Mucosa of rectum (tissue), 2 donors: ENCODE measurements at regions not wholly inside any gene's neighbourhood (a gene's known extent, or its start where the extent isn't known, plus 50 kb on each side); places are given as distances from the start of the nearest gene placed in this dataset.

Experiments
- H3K27ac ChIP-seq, 2 donors: one replicate each; pipeline ENCODE4 v1.7.0; 2013; ENCODE audit warnings: inconsistent platforms in 2 of 2, low read depth in 2 of 2, low read length in 2 of 2
- H3K27me3 ChIP-seq, 2 donors: one replicate each; pipeline ENCODE4 v1.7.0; 2013; ENCODE audit warnings: low read length in 2 of 2; ENCODE audit not compliant: control insufficient read depth in 2 of 2, insufficient read depth in 2 of 2
- H3K36me3 ChIP-seq, 2 donors: one replicate each; pipeline ENCODE4 v1.7.0; 2013; ENCODE audit warnings: low read length in 2 of 2; ENCODE audit not compliant: control insufficient read depth in 2 of 2, insufficient read depth in 2 of 2
- H3K4me1 ChIP-seq, 2 donors: one replicate each; pipeline ENCODE4 v1.7.0; 2013; ENCODE audit warnings: low read length in 2 of 2, mild to moderate bottlenecking in 1 of 2; ENCODE audit not compliant: control insufficient read depth in 2 of 2, insufficient read depth in 2 of 2
- H3K4me3 ChIP-seq, 2 donors: one replicate each; pipeline ENCODE4 v1.7.0; 2013; ENCODE audit warnings: low read length in 2 of 2
- H3K9ac ChIP-seq, 2 donors: one replicate each; pipeline ENCODE4 v1.7.0; 2013; ENCODE audit warnings: low read length in 2 of 2, low read depth in 1 of 2, mild to moderate bottlenecking in 1 of 2
- H3K9me3 ChIP-seq, 2 donors: one replicate each; pipeline ENCODE4 v1.7.0; 2013; ENCODE audit warnings: low read length in 2 of 2; ENCODE audit not compliant: control insufficient read depth in 2 of 2
- donor health status: healthy.
- donor health status: Normal muscosa, but diverticular disease.

DNA sequence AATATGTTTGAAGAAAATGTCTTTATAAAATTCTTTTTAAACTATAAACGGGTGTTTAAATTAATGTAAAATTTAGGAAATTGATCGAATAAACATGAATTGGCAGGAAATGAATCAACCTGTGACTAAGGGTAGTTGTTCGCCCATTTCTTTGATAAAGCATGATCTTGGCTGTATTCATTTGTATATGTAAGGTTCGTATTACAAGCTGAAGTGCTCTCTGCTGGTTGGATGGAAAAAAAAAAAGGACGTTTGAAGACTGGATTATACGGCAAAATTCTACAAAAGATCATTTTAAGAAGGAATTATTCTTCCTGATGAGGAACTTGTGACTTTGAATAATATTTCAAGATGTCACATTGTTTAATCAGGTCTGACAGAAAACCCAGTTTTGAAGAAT, 185.4 kb upstream of the ANK3 start:
- no peak overlapping the region for H3K9ac ChIP-seq
- H3K27ac ChIP-seq, result no peak overlapping the region
- no peaks in the 10 kb centered on the region for H3K9me3 ChIP-seq
- H3K4me3 ChIP-seq, result no peak overlapping the region
- no peaks in the 10 kb centered on the region for H3K27me3 ChIP-seq
- H3K36me3 ChIP-seq, result no peaks in the 10 kb centered on the region
- H3K4me1 ChIP-seq, result peaks cover 0 to 6% of the 10 kb centered on the region in 2 donors

DNA sequence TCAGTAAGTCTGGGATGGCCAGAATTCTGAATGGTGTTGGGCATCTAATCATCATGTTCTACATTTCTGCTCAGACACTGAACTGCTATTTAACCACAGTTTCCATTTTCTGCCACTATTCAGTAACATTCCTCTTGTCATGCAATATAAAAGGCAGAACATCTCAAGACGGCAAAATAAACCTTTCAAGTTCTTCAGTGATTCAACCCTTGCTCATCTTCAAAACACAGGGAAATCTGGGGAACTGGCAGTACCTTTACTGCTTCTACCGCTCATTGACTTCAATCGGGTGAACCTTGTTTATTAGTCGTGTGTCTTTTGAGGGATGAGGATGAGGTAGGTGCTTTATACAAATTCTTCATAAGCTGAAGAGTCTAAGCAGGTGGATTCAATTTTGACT, 184.7 kb upstream of the ANK3 start:
- Histone ChIP-seq H3K27ac (no peak overlapping the region), H3K27me3 (no peaks in the 10 kb centered on the region), H3K9me3 (no peaks in the 10 kb centered on the region)

DNA sequence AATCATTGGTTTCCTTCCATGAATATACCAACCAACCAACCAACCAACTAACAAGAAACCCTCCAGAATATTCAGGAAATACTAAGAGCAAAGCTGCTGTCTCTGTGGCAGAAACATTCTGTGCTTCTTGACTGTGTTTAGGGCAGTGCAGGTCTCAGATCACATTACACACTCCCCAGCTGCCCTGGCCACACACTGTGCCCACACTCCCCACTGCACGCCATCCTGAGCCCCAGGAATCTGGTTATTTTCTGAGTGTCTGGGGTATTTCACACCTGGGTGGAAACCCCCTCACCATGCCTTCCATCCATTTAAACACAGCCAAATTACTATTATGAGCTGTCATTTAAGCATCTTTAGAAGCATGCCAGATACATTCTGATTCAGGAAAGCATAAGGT, 183.7 kb upstream of the ANK3 start:
- H3K36me3 ChIP-seq, result no peaks in the 10 kb centered on the region
- no peak overlapping the region for H3K4me3 ChIP-seq
- no peaks in the 10 kb centered on the region for H3K27me3 ChIP-seq
- peaks cover 0 to 6% of the 10 kb centered on the region in 2 donors for H3K4me1 ChIP-seq
- H3K27ac ChIP-seq, result no peak overlapping the region
- H3K9ac ChIP-seq, result no peak overlapping the region
- H3K9me3 ChIP-seq, result no peaks in the 10 kb centered on the region

More for the DNA sequence above, 184.7 kb upstream of the ANK3 start:
- no peaks in the 10 kb centered on the region for H3K36me3 ChIP-seq
- no peak overlapping the region for H3K9ac ChIP-seq
- H3K4me1 ChIP-seq, result peaks cover 0 to 6% of the 10 kb centered on the region in 2 donors
- H3K4me3 ChIP-seq, result no peak overlapping the region

DNA sequence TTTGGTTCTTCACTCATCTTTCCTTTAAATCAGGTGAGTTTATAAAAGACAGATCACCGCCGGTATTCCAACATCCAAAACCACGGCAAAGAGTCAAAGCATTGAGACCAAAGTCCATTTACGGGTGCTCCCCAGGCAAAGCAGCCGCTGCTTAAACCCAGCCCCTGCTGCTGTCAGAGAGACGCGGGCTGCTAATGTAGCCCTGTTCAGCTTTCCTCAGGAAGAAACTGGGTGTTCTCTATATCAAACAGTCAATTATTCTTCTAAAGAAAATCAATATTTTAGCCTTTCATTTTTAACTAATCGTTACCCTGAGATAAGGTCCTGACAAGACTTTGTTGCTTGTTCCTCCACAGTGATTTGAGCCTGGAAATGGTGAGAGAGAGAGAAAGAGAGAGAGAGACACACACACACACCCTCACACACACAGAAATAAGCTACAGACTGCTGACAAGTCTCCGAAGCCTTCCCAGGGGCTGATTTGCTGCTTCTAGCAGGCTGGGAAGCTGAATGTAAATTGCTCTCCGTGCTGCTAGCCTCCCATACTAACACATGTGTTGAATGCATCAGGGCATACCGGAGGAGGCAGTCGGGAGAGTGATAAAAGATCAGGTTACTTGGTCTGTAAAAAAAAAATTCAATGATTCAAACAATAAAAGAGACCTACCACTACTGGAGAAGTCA, 183.0 kb upstream of the ANK3 start:
- Histone ChIP-seq H3K27me3 (no peaks in the 10 kb centered on the region), H3K4me3 (peak overlapping the region; percentile 39 to 63), H3K9me3 (peaks cover 0 to 2% of the 10 kb centered on the region in 2 donors), H3K27ac (no peak overlapping the region), H3K36me3 (no peaks in the 10 kb centered on the region), H3K9ac (peak overlapping the region; percentile 2 to 14), H3K4me1 (peaks cover 0 to 6% of the 10 kb centered on the region in 2 donors)

DNA sequence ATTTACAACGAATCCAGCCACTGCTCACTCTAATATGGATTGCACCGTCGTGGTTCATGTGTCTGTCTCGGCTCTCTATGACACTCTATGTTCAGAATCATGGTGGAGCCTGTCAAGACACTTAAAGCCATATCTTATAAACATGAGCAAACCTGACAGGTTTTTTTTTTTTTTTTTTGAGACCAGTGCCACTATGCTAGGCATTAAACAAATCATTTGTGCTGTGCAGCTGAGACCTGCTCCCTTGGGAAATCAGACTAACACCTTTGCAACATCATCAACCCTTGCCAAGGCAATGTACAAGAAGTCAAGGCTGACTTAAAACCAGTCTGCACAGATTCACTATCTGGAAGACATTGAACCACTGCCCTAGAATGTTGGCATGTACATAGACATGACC, 181.2 kb upstream of the ANK3 start:
- Histone ChIP-seq H3K4me1 (peaks cover 0 to 6% of the 10 kb centered on the region in 2 donors), H3K36me3 (no peaks in the 10 kb centered on the region), H3K4me3 (no peak overlapping the region), H3K27ac (no peak overlapping the region), H3K9me3 (peaks cover 3% of the 10 kb centered on the region in 2 donors), H3K27me3 (no peaks in the 10 kb centered on the region), H3K9ac (no peak overlapping the region)

DNA sequence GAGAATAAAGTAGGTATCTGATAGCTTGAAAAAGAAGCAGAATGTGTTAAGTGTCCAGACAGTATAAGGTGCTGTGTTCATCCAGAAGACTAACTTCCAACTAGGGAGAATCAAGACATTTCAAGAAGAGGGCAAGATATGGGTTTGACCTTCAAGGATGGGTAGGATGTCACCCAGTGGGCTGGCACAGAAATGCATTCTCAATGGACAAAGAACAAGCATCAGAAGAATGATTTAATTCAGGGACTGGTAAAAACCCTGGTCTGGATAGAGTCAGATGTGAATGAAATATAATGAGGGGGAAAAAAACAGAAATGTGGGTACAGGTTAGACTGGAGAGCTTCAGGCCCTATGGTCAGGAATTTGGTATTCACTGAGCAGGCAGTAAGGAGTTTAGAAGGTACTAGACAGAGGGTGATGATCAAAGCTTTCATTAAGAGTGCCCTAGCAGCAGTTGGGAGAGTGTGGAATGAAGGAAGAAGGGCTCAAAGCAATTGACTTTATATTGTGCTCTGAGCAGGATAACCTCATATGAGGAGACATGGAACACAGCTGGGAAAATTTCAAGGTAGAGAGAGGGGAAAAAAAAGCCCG, 180.7 kb upstream of the ANK3 start:
- Histone ChIP-seq H3K36me3 (no peaks in the 10 kb centered on the region), H3K4me3 (no peak overlapping the region), H3K9ac (no peak overlapping the region), H3K27me3 (no peaks in the 10 kb centered on the region), H3K27ac (no peak overlapping the region), H3K9me3 (peaks cover 3% of the 10 kb centered on the region in 2 donors), H3K4me1 (peaks cover 0 to 6% of the 10 kb centered on the region in 2 donors)

DNA sequence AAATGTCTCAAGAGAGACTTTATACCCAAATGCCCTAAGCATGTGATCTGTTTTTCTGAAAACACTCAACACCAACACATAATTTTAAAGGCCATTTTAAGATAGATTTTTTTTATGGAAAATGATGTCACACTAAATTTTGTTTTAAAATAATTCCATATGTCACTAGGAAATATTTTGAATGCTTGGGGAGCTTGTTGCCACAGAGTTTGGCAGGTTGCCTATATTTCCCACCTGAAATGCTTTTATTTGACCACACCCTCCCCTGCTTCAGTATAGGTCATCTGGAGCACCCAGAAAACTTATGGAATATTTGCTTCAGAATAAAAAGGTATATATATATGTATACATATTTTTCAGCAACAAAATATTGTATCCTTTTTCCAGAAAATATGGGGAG, 180.0 kb upstream of the ANK3 start:
- Histone ChIP-seq H3K36me3 (no peaks in the 10 kb centered on the region), H3K9ac (no peak overlapping the region), H3K27ac (no peak overlapping the region), H3K4me1 (peaks cover 0 to 6% of the 10 kb centered on the region in 2 donors), H3K27me3 (no peaks in the 10 kb centered on the region), H3K4me3 (no peak overlapping the region), H3K9me3 (peaks cover 3% of the 10 kb centered on the region in 2 donors)

DNA sequence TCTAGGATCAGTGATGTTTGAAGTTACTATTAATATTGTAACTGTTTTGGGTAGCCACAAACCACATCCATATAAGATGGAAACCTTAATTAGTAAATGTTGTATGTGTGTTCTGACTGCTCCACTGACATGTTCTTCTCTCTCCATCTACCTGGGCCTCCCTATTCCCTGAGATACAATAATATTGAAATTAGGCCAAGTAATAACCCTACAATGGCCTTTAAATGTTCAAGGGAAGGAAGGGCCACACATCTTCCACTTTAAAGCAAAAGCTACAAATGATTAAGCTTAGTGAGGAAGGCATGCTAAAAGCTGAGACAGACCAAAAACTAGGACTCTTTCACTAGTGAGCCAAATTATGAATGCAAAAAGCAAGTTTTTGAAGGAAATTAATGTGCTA, 176.4 kb upstream of the ANK3 start:
- H3K27ac ChIP-seq, result no peak overlapping the region
- H3K27me3 ChIP-seq, result no peaks in the 10 kb centered on the region
- peaks cover 3% of the 10 kb centered on the region in 2 donors for H3K9me3 ChIP-seq
- H3K4me1 ChIP-seq, result no peaks in the 10 kb centered on the region
- H3K4me3 ChIP-seq, result no peak overlapping the region
- H3K36me3 ChIP-seq, result no peaks in the 10 kb centered on the region
- H3K9ac ChIP-seq, result no peak overlapping the region

DNA sequence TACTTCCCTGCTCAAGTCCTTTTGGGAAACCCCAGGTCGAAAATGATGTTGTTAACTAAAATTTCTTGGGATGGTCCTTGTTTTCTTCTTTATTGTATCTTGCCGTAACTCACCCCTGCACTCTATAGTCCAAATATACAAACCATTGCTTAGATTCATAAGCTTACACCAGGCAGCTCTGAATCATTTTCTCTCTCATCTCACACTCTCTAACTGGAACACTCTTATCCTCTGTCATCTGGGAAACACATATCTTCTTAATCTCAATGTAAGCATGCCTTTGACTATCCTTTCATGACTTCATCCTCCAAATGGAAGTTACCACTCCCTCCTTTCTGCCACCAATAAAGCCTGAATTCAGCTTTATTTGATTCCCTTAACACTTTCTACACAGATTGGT, 175.8 kb upstream of the ANK3 start:
- Histone ChIP-seq H3K4me1 (no peaks in the 10 kb centered on the region), H3K9me3 (peaks cover 3% of the 10 kb centered on the region in 2 donors), H3K27ac (no peak overlapping the region), H3K4me3 (no peak overlapping the region), H3K27me3 (no peaks in the 10 kb centered on the region), H3K36me3 (no peaks in the 10 kb centered on the region), H3K9ac (no peak overlapping the region)

DNA sequence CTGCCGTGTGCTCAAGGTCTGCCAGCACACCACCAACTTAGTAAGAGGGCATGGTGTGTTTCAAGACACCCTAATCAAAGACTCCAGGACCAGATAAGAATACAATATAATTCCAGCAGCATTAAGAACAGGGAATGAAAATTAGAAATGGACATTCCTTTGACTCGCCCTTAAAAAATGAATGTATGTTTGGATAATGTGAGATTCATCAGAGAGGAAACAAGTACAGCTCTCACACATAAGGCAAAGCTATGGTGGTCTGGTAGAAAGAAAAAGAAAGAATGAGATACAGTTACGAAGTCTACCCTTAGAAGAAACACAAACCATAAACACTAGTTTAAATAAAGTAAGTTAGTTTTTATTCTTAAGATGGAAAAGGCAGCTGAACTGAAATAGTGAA, 174.8 kb upstream of the ANK3 start:
- H3K4me3 ChIP-seq, result no peak overlapping the region

More for the DNA sequence above, 174.8 kb upstream of the ANK3 start:
- H3K36me3 ChIP-seq, result no peaks in the 10 kb centered on the region
- peaks cover 3% of the 10 kb centered on the region in 2 donors for H3K9me3 ChIP-seq
- H3K4me1 ChIP-seq, result no peaks in the 10 kb centered on the region
- H3K9ac ChIP-seq, result no peak overlapping the region
- H3K27me3 ChIP-seq, result no peaks in the 10 kb centered on the region
- no peak overlapping the region for H3K27ac ChIP-seq
